Upper lobe of left lung (tissue), 6 donors: ENCODE measurements at regions not wholly inside any gene's neighbourhood (a gene's known extent, or its start where the extent isn't known, plus 50 kb on each side); places are given as distances from the start of the nearest gene placed in this dataset.

Experiments
- ATAC-seq, 2 donors: fragments of 200-7000 bp; cut with Tn5 transposase; one replicate each; pipeline ENCODE4 v1.9.1; 2022; ENCODE audit warnings: mild to moderate bottlenecking in 2 of 2, moderate library complexity in 2 of 2; ENCODE audit not compliant: low FRiP score in 2 of 2
- DNase-seq, 2 donors: peaks; one replicate each; pipeline ENCODE4 v3.0.0-alpha.2; 2019 to 2020
- H3K27ac ChIP-seq, 4 donors: fragments of 200-600 bp; sonication (generic); one replicate each; pipeline ENCODE4 v1.5.1; 2016 to 2019
- H3K27me3 ChIP-seq, 4 donors: fragments of 200-600 bp; sonication (generic); one replicate each; pipeline ENCODE4 v1.5.1; 2017 to 2019
- H3K36me3 ChIP-seq, 4 donors: fragments of 200-600 bp; sonication (generic); one replicate each; pipeline ENCODE4 v1.5.1; 2016 to 2019
- H3K4me1 ChIP-seq, 4 donors: fragments of 200-600 bp; sonication (generic); one replicate each; pipeline ENCODE4 v1.5.1; 2018 to 2019
- H3K4me3 ChIP-seq, 4 donors: fragments of 200-600 bp; sonication (generic); one replicate each; pipeline ENCODE4 v1.5.1; 2017 to 2019; ENCODE audit warnings: mild to moderate bottlenecking in 2 of 4, moderate library complexity in 1 of 4
- H3K9me3 ChIP-seq, 4 donors: fragments of 200-600 bp; sonication (generic); one replicate each; pipeline ENCODE4 v1.5.1; 2018 to 2019
- EP300 ChIP-seq, 4 donors: sonication (generic); formaldehyde crosslinking; IDR thresholded peaks; one replicate each; pipeline ENCODE4 v1.5.1; 2017; ENCODE audit warnings: antibody characterized with exemption in 4 of 4, control low read depth in 2 of 4
- POLR2A ChIP-seq, 4 donors: fragments of 450-650 bp; IDR thresholded peaks; one replicate each; pipeline ENCODE4 v1.5.1; 2016 to 2017; ENCODE audit warnings: antibody characterized with exemption in 4 of 4, mild to moderate bottlenecking in 2 of 4
- POLR2AphosphoS5 ChIP-seq, 2 donors: sonication (generic); formaldehyde crosslinking; IDR thresholded peaks; one replicate each; pipeline ENCODE4 v1.5.1; 2017; ENCODE audit warnings: antibody characterized with exemption in 2 of 2
- WGBS, 2 donors: methylation state at CpG; one replicate each; pipeline ENCODE4 v1.1.5; 2017 to 2018; 5-methylcytosine and 5-hydroxymethylcytosine counted together
- TF ChIP-seq, protein P1 (sequence below), 6 experiments: fragments of 450-650 bp in 4 of 6; fragments of 200-600 bp in 2 of 6; sonication (generic) in 2 of 6; IDR thresholded peaks; one replicate each; pipeline ENCODE4 v1.5.1; 2016 to 2019; ENCODE audit warnings: antibody characterized with exemption in 6 of 6
- donor health status: DM: no; HTN: no; CAD: no; lungs with moderate emphysema.
- donor health status: DM: no; HTN: yes; CAD: no; lungs with severe emphysema.

DNA sequence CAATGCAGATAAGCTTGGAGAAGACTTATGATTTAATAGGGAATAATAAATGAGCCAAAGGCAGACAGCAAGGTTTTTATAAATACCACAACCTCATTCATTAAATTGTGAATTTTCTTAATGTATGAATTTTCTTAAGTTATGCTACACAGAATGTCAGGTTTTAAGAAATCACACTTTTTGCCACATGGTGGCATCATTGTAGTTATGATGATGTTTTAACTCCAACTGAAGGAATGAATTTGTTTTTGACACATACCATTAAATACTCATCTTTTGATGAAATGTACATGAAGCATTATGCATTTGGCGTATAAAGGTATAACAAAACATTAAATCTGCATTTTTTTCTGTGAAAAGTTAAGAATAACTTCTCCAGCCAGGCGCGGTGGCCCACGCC, 524.1 kb upstream of the FBXO33 start:
- TF ChIP-seq POLR2AphosphoS5 (IDR thresholded peaks at IDR 0.05) (no peak), POLR2A (IDR thresholded peaks at IDR 0.05) (no peak), EP300 (IDR thresholded peaks at IDR 0.05) (no peak)
- TF ChIP-seq, protein P1, sequence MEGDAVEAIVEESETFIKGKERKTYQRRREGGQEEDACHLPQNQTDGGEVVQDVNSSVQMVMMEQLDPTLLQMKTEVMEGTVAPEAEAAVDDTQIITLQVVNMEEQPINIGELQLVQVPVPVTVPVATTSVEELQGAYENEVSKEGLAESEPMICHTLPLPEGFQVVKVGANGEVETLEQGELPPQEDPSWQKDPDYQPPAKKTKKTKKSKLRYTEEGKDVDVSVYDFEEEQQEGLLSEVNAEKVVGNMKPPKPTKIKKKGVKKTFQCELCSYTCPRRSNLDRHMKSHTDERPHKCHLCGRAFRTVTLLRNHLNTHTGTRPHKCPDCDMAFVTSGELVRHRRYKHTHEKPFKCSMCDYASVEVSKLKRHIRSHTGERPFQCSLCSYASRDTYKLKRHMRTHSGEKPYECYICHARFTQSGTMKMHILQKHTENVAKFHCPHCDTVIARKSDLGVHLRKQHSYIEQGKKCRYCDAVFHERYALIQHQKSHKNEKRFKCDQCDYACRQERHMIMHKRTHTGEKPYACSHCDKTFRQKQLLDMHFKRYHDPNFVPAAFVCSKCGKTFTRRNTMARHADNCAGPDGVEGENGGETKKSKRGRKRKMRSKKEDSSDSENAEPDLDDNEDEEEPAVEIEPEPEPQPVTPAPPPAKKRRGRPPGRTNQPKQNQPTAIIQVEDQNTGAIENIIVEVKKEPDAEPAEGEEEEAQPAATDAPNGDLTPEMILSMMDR (IDR thresholded peaks at IDR 0.05), result no peak
- DNase-seq, result no peak
- WGBS, 2 donors, result 91 to 94% methylated on average over 4 of the region's 4 CpGs
- no peak overlapping the region for H3K27ac ChIP-seq
- H3K36me3 ChIP-seq, result no peaks in the 10 kb centered on the region
- ATAC-seq, result no peak
- H3K4me3 ChIP-seq, result no peak overlapping the region
- H3K9me3 ChIP-seq, result peaks cover 0 to 20% (median 0%) of the 10 kb centered on the region in 4 donors
- no peaks in the 10 kb centered on the region for H3K27me3 ChIP-seq
- no peaks in the 10 kb centered on the region for H3K4me1 ChIP-seq

DNA sequence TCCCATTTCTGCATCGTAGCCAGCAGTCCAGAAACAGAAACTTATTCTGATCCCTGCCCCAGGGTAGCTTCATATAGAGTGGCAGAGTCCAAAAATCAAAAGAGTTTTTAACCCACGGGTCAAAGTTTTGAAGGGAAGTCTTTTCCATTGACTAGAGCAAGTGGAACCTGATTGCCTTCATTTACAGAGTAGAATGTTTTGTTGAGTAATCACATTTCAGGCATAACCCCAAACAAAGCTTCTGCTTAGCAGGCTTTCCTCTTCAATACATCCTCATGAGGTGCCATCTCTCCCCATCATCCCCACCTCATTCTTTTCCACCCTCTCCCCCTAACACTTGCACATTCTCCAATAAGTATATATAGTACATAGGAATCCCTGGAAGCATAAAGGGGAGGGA, 516.0 kb upstream of the FBXO33 start:
- WGBS, 2 donors, result 68 to 76% methylated on average over 2 of the region's 2 CpGs
- ATAC-seq (no peak), DNase-seq (no peak)
- Histone ChIP-seq H3K9me3 (peaks cover 0 to 13% (median 2%) of the 10 kb centered on the region in 4 donors), H3K4me1 (no peaks in the 10 kb centered on the region), H3K27ac (no peak overlapping the region), H3K36me3 (no peaks in the 10 kb centered on the region), H3K27me3 (no peaks in the 10 kb centered on the region), H3K4me3 (no peak overlapping the region)
- TF ChIP-seq EP300 (IDR thresholded peaks at IDR 0.05) (no peak), POLR2A (IDR thresholded peaks at IDR 0.05) (no peak), POLR2AphosphoS5 (IDR thresholded peaks at IDR 0.05) (no peak)
- TF ChIP-seq, protein P1 (IDR thresholded peaks at IDR 0.05), result no peak

DNA sequence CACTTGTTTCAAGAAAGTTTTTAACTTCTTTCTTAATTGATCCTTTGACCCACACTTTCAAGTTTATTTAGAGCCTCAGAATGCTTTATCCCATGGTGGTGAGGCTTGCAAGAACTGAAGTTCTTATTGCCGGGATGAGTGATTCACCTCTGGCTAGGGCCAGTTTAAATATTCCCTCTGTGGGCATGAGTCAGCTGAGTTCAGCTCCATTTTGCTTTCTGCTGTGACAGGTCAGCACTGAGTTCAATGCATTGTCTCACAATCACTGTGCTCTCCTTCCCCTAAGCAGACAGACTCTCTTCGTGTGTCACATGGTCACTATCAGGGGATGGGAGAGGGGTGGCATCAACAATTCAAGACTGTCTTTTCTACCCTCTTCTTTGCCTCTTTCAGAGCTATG, 514.6 kb upstream of the FBXO33 start:
- Histone ChIP-seq H3K27me3 (no peaks in the 10 kb centered on the region), H3K4me3 (no peak overlapping the region), H3K27ac (no peak overlapping the region), H3K36me3 (no peaks in the 10 kb centered on the region), H3K4me1 (no peaks in the 10 kb centered on the region), H3K9me3 (peaks cover 0 to 3% (median 0%) of the 10 kb centered on the region in 4 donors)
- TF ChIP-seq EP300 (IDR thresholded peaks at IDR 0.05), result no peak
- no peak for DNase-seq
- no peak for ATAC-seq
- WGBS, 2 donors, result 91 to 93% methylated on average over 2 of the region's 2 CpGs

DNA sequence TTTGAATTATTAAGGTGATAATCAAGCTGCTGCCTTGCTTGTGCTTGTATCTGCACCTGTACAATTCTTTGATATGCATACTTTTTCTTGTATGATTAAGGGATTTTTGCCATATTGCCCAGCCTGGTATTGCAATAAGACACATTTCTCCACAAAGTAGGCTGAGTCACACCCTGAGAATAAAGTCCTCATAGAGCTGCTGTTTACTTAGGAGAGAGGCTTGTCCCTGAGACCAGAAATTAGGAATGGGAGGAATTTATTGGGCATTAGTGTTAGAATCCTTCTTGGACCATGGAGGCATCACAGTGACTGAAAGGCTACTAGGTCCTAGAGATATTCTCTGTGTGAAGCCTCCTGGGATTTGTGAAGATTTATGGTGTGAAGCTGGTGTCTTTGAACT, 506.8 kb upstream of the FBXO33 start:
- DNase-seq (no peak), ATAC-seq (no peak)
- H3K9me3 ChIP-seq, result no peaks in the 10 kb centered on the region
- no peak overlapping the region for H3K4me3 ChIP-seq
- TF ChIP-seq, protein P1 (IDR thresholded peaks at IDR 0.05), result no peak
- TF ChIP-seq POLR2AphosphoS5 (IDR thresholded peaks at IDR 0.05) (no peak), POLR2A (IDR thresholded peaks at IDR 0.05) (no peak), EP300 (IDR thresholded peaks at IDR 0.05) (no peak)
- no peaks in the 10 kb centered on the region for H3K36me3 ChIP-seq
- no peaks in the 10 kb centered on the region for H3K4me1 ChIP-seq
- no peak overlapping the region for H3K27ac ChIP-seq
- H3K27me3 ChIP-seq, result no peaks in the 10 kb centered on the region

DNA sequence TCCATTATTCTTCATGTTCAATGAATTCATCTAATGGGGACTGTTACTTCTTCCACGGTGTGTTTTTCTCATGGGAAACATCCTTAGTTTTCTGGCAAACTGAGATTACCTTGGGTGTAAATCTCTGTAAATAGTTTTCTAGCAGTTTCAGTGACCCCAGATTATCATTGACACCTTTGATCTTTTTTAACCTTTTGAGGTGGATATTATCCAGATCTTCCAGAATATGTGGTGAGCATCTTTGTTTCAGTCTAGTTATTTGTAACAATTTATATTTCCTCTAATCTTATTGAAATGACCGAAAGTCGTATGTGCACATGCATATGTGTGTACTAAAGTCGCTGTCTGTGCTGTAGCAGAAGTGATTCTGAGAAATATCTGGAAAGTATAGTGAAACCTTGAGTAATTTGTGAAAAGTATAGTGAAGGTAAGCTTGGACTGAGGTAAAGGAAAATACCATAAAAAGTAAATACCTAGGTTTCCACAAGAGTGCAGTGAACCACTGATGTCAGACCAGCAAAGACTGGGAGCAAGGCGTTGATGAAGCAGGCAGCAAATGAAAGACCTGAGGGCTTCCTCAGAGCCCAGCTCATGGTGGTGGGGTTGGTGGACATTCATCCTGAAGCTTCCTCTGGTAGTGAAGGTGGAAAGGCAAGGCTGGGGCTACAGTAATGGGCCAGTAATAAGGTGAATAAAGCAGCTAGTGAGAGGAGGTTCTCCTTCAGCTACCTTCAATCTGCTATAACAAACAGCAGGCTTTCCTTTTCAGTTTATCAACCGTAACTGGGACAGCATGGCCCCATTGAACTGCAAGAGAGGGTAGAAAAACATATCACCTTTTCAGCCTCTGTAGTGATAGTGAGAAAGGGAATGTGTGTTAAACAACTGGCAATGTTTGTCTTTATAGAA, 480.2 kb upstream of the FBXO33 start:
- WGBS, 2 donors, result 80 to 83% methylated on average over 6 of the region's 6 CpGs
- no peak overlapping the region for H3K27ac ChIP-seq
- H3K4me1 ChIP-seq, result no peaks in the 10 kb centered on the region
- no peaks in the 10 kb centered on the region for H3K36me3 ChIP-seq
- DNase-seq, result no peak
- no peaks in the 10 kb centered on the region for H3K27me3 ChIP-seq
- no peak for ATAC-seq
- no peaks in the 10 kb centered on the region for H3K9me3 ChIP-seq
- TF ChIP-seq POLR2AphosphoS5 (IDR thresholded peaks at IDR 0.05) (no peak), EP300 (IDR thresholded peaks at IDR 0.05) (no peak), POLR2A (IDR thresholded peaks at IDR 0.05) (no peak)
- TF ChIP-seq, protein P1 (IDR thresholded peaks at IDR 0.05), result no peak
- no peak overlapping the region for H3K4me3 ChIP-seq
